ENCODE measurements at regions not wholly inside any gene's neighbourhood (a gene's known extent, or its start where the extent isn't known, plus 50 kb on each side); places are given as distances from the start of the nearest gene placed in this dataset.

- 31% methylated on average over 5 of the region's 5 CpGs for WGBS (ENCODE audit: insufficient coverage, insufficient replicate concordance, low lambda C conversion rate, missing lambda C conversion rate)
- no TSS peak for BruUV-seq (replicated peaks)
- FAIRE-seq = no peak
- no peak for ATAC-seq
- Histone ChIP-seq H3K4me1 (ENCODE audit: control insufficient read depth, insufficient read depth, low read length) (no peaks in the 10 kb centered on the region), H3K36me3 (ENCODE audit: control insufficient read depth in 2 of 2, insufficient read depth in 2 of 2, low read length in 1 of 2) (no peaks in the 10 kb centered on the region), H3K27me3 (replicated peaks in 1 of 2; ENCODE audit: control insufficient read depth in 2 of 2, insufficient read depth in 2 of 2, low read length in 1 of 2) (no peaks in the 10 kb centered on the region), H3K4me2 (ENCODE audit: control insufficient read depth, insufficient read depth) (no peak overlapping the region), H3K79me2 (ENCODE audit: control insufficient read depth, insufficient read depth, low read length) (no peaks in the 10 kb centered on the region), H4K20me1 (ENCODE audit: control insufficient read depth, insufficient read depth) (no peaks in the 10 kb centered on the region), H3K9ac (ENCODE audit: control insufficient read depth, insufficient read depth, low read length) (no peak overlapping the region), H3K27ac (ENCODE audit: control insufficient read depth, insufficient read depth) (no peak overlapping the region), H3K4me3 (no peak overlapping the region), H3K9me3 (replicated peaks; ENCODE audit: control insufficient read depth, insufficient read depth, low read length) (no peaks in the 10 kb centered on the region; the same call in 2 of the 3 replicates), H2AFZ (ENCODE audit: control insufficient read depth, low read depth, low read length) (no peak overlapping the region)
- ChIA-PET SMC1A (ENCODE audit: uncharacterized antibody, unreplicated experiment) (no interaction called here), RAD21 (ENCODE audit: unreplicated experiment) (no interaction called here), POLR2A (no interaction called here), CTCF (no interaction called here)
- intact Hi-C loops (cut with micrococcal nuclease; ENCODE audit: unreplicated experiment) = no loop called here
- no peak for DNase-seq (ENCODE audit: low read depth, low spot score)
- in situ Hi-C loops (cut with MboI) = no loop called here
- TF ChIP-seq ZNF687 (IDR thresholded peaks at IDR 0.05) = no peak
- TF ChIP-seq ESRRA (IDR thresholded peaks at IDR 0.05; ENCODE audit: low read length) = no peak
- no peak for TF ChIP-seq HDAC2 (IDR thresholded peaks at IDR 0.05)
- no peak for TF ChIP-seq CBX3 (IDR thresholded peaks at IDR 0.05; ENCODE audit: borderline replicate concordance, low read depth)
Measured at GRCh38 chr7:57641521-57642067, 191.6 kb downstream of the ZNF716 start.

GRCh38 chr7:57642730-57643129 lies 192.8 kb downstream of the ZNF716 start:
- ChIA-PET RAD21 (ENCODE audit: unreplicated experiment) (no interaction called here), CTCF (no interaction called here), SMC1A (ENCODE audit: uncharacterized antibody, unreplicated experiment) (no interaction called here), POLR2A (no interaction called here)
- no peaks in the 10 kb centered on the region for H4K20me1 ChIP-seq (ENCODE audit: control insufficient read depth, insufficient read depth)
- H3K36me3 ChIP-seq (ENCODE audit: control insufficient read depth in 2 of 2, insufficient read depth in 2 of 2, low read length in 1 of 2) = no peaks in the 10 kb centered on the region
- no peak overlapping the region for H2AFZ ChIP-seq (ENCODE audit: control insufficient read depth, low read depth, low read length)
- FAIRE-seq = no peak
- no peaks in the 10 kb centered on the region for H3K4me1 ChIP-seq (ENCODE audit: control insufficient read depth, insufficient read depth, low read length)
- H3K4me3 ChIP-seq = no peak overlapping the region
- BruUV-seq (replicated peaks) = no TSS peak
- no peaks in the 10 kb centered on the region; the same call in 2 of the 3 replicates for H3K9me3 ChIP-seq (replicated peaks; ENCODE audit: control insufficient read depth, insufficient read depth, low read length)
- no peak for ATAC-seq
- intact Hi-C loops (cut with micrococcal nuclease; ENCODE audit: unreplicated experiment) (no loop called here), in situ Hi-C loops (cut with MboI) (no loop called here)
- 19% methylated on average over 4 of the region's 4 CpGs for WGBS (ENCODE audit: insufficient coverage, insufficient replicate concordance, low lambda C conversion rate, missing lambda C conversion rate)
- H3K27me3 ChIP-seq (replicated peaks in 1 of 2; ENCODE audit: control insufficient read depth in 2 of 2, insufficient read depth in 2 of 2, low read length in 1 of 2) = no peaks in the 10 kb centered on the region
- no peak overlapping the region for H3K27ac ChIP-seq (ENCODE audit: control insufficient read depth, insufficient read depth)
- H3K79me2 ChIP-seq (ENCODE audit: control insufficient read depth, insufficient read depth, low read length) = no peaks in the 10 kb centered on the region
- no peak overlapping the region for H3K9ac ChIP-seq (ENCODE audit: control insufficient read depth, insufficient read depth, low read length)
- DNase-seq (ENCODE audit: low read depth, low spot score) = no peak
- no peak overlapping the region for H3K4me2 ChIP-seq (ENCODE audit: control insufficient read depth, insufficient read depth)
- TF ChIP-seq TAF1 (IDR thresholded peaks at IDR 0.05; ENCODE audit: borderline replicate concordance, low read depth, low read length) = no peak
- no peak for TF ChIP-seq SRF (IDR thresholded peaks at IDR 0.05; ENCODE audit: low read depth in 2 of 2, low read length in 2 of 2)
- TF ChIP-seq SMARCA5 (IDR thresholded peaks at IDR 0.05) = no peak
- TF ChIP-seq POLR2A (IDR thresholded peaks at IDR 0.05; ENCODE audit: low read depth, low read length) = no peak
- TF ChIP-seq MLLT1 (IDR thresholded peaks at IDR 0.05) = no peak
- TF ChIP-seq SPI1 (IDR thresholded peaks at IDR 0.05; ENCODE audit: borderline replicate concordance, insufficient read depth, low read depth, low read length) = no peak
- TF ChIP-seq RAD51 (IDR thresholded peaks at IDR 0.05) = no peak
- no peak for TF ChIP-seq CBFB (IDR thresholded peaks at IDR 0.05; ENCODE audit: low read depth)
- TF ChIP-seq ZNF207 (IDR thresholded peaks at IDR 0.05; ENCODE audit: borderline replicate concordance) = no peak

Data from GM12878 (cell line).